Lung (tissue), 11 donors: ENCODE measurements at regions not wholly inside any gene's neighbourhood (a gene's known extent, or its start where the extent isn't known, plus 50 kb on each side); places are given as distances from the start of the nearest gene placed in this dataset.

Experiments used
- ATAC-seq: fragments of 200-7000 bp; cut with Tn5 transposase; one replicate; pipeline ENCODE4 v1.9.1; 2020; ENCODE audit warnings: moderate number of reproducible peaks; ENCODE audit not compliant: insufficient read depth, low FRiP score
- DNase-seq, 3 donors: peaks; one replicate each; pipeline ENCODE4 v3.0.0-alpha.2; 2013 to 2017
- H3K27ac ChIP-seq, 2 donors: one replicate each; pipeline ENCODE4 v1.5.1; 2013; ENCODE audit warnings: mild to moderate bottlenecking in 2 of 2, moderate library complexity in 2 of 2, control low read depth in 1 of 2, inconsistent platforms in 1 of 2, low read depth in 1 of 2, low read length in 1 of 2
- H3K27me3 ChIP-seq, 3 donors: one replicate each; pipeline ENCODE4 v1.5.1; 2013; ENCODE audit warnings: low read length in 2 of 3; ENCODE audit not compliant: control insufficient read depth in 3 of 3, insufficient read depth in 3 of 3
- H3K36me3 ChIP-seq, 4 donors: one replicate each; pipeline ENCODE4 v1.5.1; 2013; ENCODE audit warnings: low read length in 4 of 4, mild to moderate bottlenecking in 1 of 4, moderate library complexity in 1 of 4; ENCODE audit not compliant: control insufficient read depth in 4 of 4, insufficient read depth in 4 of 4
- H3K4me1 ChIP-seq, 5 donors: one replicate each; pipeline ENCODE4 v1.5.1; 2013; ENCODE audit warnings: low read length in 5 of 5, mild to moderate bottlenecking in 2 of 5, moderate library complexity in 1 of 5; ENCODE audit not compliant: control insufficient read depth in 5 of 5, insufficient read depth in 5 of 5
- H3K4me3 ChIP-seq: one replicate; pipeline ENCODE4 v1.5.1; 2013; ENCODE audit warnings: mild to moderate bottlenecking, control low read depth, moderate library complexity
- H3K9ac ChIP-seq, 2 donors: one replicate each; pipeline ENCODE4 v1.5.1; 2013; ENCODE audit warnings: low read length in 2 of 2, control low read depth in 1 of 2; ENCODE audit not compliant: insufficient read depth in 1 of 2
- H3K9me3 ChIP-seq, 4 donors: one replicate each; pipeline ENCODE4 v1.5.1; 2013; ENCODE audit warnings: low read length in 3 of 4, mild to moderate bottlenecking in 1 of 4, moderate library complexity in 1 of 4; ENCODE audit not compliant: control insufficient read depth in 4 of 4, insufficient read depth in 3 of 4
- WGBS, 2 donors: extraction: QIAGEN DNeasy Blood & Tissue Kit; methylation state at CpG; one replicate each; pipeline ENCODE4 v1.1.7; 2013; 5-methylcytosine and 5-hydroxymethylcytosine counted together
- TF ChIP-seq, protein P1 (sequence below): IDR thresholded peaks from 2 replicates; pipeline ENCODE4 v1.5.1; 2012; ENCODE audit warnings: mild to moderate bottlenecking; ENCODE audit errors: control extremely low read depth, extremely low read depth
- donor health status: control.
- donor health status: control.
- donor health status: Bipolar disorder and iron deficiency.
- donor health status: healthy.
- donor health status: DM: yes; HTN: yes; CAD: no.

- H3K27me3 ChIP-seq, result no peaks in the 10 kb centered on the region
- no peak overlapping the region for H3K27ac ChIP-seq
- no peak overlapping the region for H3K4me3 ChIP-seq
- TF ChIP-seq, protein P1, sequence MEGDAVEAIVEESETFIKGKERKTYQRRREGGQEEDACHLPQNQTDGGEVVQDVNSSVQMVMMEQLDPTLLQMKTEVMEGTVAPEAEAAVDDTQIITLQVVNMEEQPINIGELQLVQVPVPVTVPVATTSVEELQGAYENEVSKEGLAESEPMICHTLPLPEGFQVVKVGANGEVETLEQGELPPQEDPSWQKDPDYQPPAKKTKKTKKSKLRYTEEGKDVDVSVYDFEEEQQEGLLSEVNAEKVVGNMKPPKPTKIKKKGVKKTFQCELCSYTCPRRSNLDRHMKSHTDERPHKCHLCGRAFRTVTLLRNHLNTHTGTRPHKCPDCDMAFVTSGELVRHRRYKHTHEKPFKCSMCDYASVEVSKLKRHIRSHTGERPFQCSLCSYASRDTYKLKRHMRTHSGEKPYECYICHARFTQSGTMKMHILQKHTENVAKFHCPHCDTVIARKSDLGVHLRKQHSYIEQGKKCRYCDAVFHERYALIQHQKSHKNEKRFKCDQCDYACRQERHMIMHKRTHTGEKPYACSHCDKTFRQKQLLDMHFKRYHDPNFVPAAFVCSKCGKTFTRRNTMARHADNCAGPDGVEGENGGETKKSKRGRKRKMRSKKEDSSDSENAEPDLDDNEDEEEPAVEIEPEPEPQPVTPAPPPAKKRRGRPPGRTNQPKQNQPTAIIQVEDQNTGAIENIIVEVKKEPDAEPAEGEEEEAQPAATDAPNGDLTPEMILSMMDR, result no peak
- DNase-seq, result no peak
- 91% methylated on average over 24 of the region's 24 CpGs for WGBS, 2 donors
- H3K9ac ChIP-seq, result no peak overlapping the region
- no peaks in the 10 kb centered on the region for H3K9me3 ChIP-seq
- no peaks in the 10 kb centered on the region for H3K4me1 ChIP-seq
- ATAC-seq, result no peak
- H3K36me3 ChIP-seq, result no peaks in the 10 kb centered on the region
Observed at GRCh38 chr7:156389116-156389692, 251.4 kb upstream of the RNF32 start.

- DNase-seq (peak; percentile 48 to 68 (median 48)), ATAC-seq (no peak)
- H3K9me3 ChIP-seq, result no peaks in the 10 kb centered on the region
- H3K4me3 ChIP-seq, result no peak overlapping the region
- H3K27ac ChIP-seq, result no peak overlapping the region
- 9 to 14% methylated on average over 6 of the region's 6 CpGs for WGBS, 2 donors
- no peaks in the 10 kb centered on the region for H3K27me3 ChIP-seq
- H3K4me1 ChIP-seq, result peaks cover 0 to 8% (median 0%) of the 10 kb centered on the region in 5 donors
- TF ChIP-seq, protein P1, result no peak
- H3K36me3 ChIP-seq, result no peaks in the 10 kb centered on the region
- no peak overlapping the region for H3K9ac ChIP-seq
Observed at GRCh38 chr7:156386097-156386496, 254.5 kb upstream of the RNF32 start.

DNA sequence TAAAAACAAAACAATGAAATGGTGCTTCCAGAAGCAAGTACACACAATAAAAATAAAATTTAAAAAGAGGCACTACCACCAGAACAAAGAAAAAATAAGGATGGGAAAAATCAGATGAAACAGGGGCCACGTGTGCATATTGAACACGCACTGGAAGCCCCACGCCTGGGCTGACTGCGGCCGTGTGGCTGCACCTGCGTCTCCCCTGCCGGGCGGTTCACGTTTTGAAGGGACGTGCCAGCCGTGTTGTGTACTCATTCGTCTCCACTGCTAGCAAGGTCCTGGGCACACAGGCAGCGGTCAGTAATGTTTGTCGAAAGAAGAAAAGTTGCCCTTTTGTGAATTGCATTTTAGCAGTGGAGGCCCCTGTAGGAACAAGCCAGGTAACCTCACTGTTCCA, 255.9 kb upstream of the RNF32 start:
- no peaks in the 10 kb centered on the region for H3K27me3 ChIP-seq
- no peak for ATAC-seq
- no peaks in the 10 kb centered on the region for H3K9me3 ChIP-seq
- TF ChIP-seq, protein P1, result no peak
- H3K36me3 ChIP-seq, result no peaks in the 10 kb centered on the region
- H3K4me1 ChIP-seq, result peaks cover 0 to 16% (median 0%) of the 10 kb centered on the region in 5 donors
- no peak overlapping the region for H3K4me3 ChIP-seq
- DNase-seq, result no peak
- H3K27ac ChIP-seq, result no peak overlapping the region
- H3K9ac ChIP-seq, result no peak overlapping the region
- WGBS, 2 donors, result 91% methylated on average over 14 of the region's 14 CpGs

GRCh38 chr7:156383526-156383925, 257.0 kb upstream of the RNF32 start:
- DNase-seq (no peak), ATAC-seq (no peak)
- Histone ChIP-seq H3K27ac (no peak overlapping the region), H3K36me3 (no peaks in the 10 kb centered on the region), H3K4me3 (no peak overlapping the region), H3K27me3 (no peaks in the 10 kb centered on the region), H3K4me1 (peaks cover 0 to 16% (median 0%) of the 10 kb centered on the region in 5 donors), H3K9ac (no peak overlapping the region), H3K9me3 (no peaks in the 10 kb centered on the region)
- TF ChIP-seq, protein P1, result no peak
- WGBS, 2 donors, result 54 to 71% methylated on average over 4 of the region's 4 CpGs
